GM12891 (cell line): ENCODE measurements at regions not wholly inside any gene's neighbourhood (a gene's known extent, or its start where the extent isn't known, plus 50 kb on each side); places are given as distances from the start of the nearest gene placed in this dataset.

Experiments used
- PAX5 ChIP-seq: IDR thresholded peaks from 2 replicates; pipeline ENCODE4 v1.6.1; 2011; ENCODE audit warnings: low read length, moderate library complexity, mild to moderate bottlenecking; ENCODE audit not compliant: insufficient read depth, severe bottlenecking
- POLR2A ChIP-seq: IDR thresholded peaks from 2 replicates; pipeline ENCODE4 v1.6.1; 2011; ENCODE audit warnings: low read depth, low read length, control low read depth
- POLR2AphosphoS5 ChIP-seq: IDR thresholded peaks from 2 replicates; pipeline ENCODE4 v1.6.1; 2011; ENCODE audit warnings: low read depth, low read length, control low read depth
- TAF1 ChIP-seq: IDR thresholded peaks from 2 replicates; pipeline ENCODE4 v1.6.1; 2011; ENCODE audit warnings: low read depth, low read length, control low read depth

GRCh38 chr4:123216946-123217345, 179.6 kb upstream of the SPRY1 start:
- TF ChIP-seq POLR2A = no peak
- TF ChIP-seq POLR2AphosphoS5 = no peak
- no peak for TF ChIP-seq TAF1
- TF ChIP-seq PAX5 = no peak
